NT2/D1 (cell line): ENCODE measurements at regions not wholly inside any gene's neighbourhood (a gene's known extent, or its start where the extent isn't known, plus 50 kb on each side); places are given as distances from the start of the nearest gene placed in this dataset.
"Not testable (repeated sequence)": the region's sequence is repeated elsewhere in the genome, so short reads cannot be mapped to it uniquely, and the experiment has no call there.

Experiments
- YY1 ChIP-seq: IDR thresholded peaks from 2 replicates; pipeline ENCODE4 v1.6.1; 2011; ENCODE audit not compliant: insufficient read length, insufficient read depth
- ZNF274 ChIP-seq: IDR thresholded peaks from 2 replicates; pipeline ENCODE4 v1.6.1; 2011; ENCODE audit warnings: mild to moderate bottlenecking, low read depth, low read length

DNA sequence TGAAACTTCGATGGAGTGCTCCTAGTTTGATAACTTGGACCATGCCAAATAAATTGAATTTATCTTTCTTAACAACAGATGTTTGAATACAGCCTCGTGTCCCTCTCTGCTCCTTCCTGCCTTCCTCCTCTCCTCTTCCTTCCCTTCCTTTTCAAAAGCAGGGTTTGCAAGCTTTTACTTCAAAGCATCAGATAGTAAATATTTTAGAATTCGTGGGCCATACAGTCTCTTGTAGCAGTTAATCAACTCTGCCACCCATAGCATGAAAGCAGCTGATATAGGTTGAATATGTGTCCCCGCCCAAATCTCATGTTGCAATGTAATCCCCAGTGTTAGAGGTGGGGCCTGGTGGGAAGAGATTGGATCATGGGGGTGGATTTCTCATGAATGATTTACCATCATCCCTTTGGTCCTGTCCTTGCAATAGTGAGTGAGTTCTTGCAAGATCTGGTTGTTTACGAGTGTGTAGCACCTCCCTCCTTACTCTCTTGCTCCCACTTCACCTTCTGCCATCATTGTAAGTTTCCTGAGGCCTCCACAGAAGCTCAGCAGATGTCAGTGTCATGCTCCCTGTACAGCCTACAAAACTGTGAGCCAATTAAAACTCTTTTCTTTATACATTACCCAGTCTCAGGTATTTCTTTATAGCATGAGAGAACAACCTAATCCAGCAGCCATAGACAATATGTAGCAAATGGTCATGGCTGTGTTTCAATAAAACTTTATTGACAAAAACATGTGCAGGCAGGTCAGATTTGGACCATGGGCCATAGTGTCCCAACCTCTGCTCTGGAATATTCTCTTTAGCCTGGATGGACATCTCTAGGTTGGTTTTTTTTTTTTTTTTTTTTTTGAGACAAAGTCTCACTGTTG lies 102.8 kb downstream of the ALG1L2 start:
- not testable (repeated sequence) for TF ChIP-seq ZNF274, YY1
